ENCODE measurements at regions not wholly inside any gene's neighbourhood (a gene's known extent, or its start where the extent isn't known, plus 50 kb on each side); places are given as distances from the start of the nearest gene placed in this dataset.
"Not testable (repeated sequence)": the region's sequence is repeated elsewhere in the genome, so short reads cannot be mapped to it uniquely, and the experiment has no call there.

- DNase-seq = no peak
These were observed 166.2 kb downstream of the EPM2A start for GRCh38 chr6:145569140-145569539.

- not testable (repeated sequence) for DNase-seq
These were observed 165.0 kb downstream of the EPM2A start for GRCh38 chr6:145570336-145570735.

- DNase-seq = not testable (repeated sequence)
These were observed 161.1 kb downstream of the EPM2A start for GRCh38 chr6:145574269-145574668.

Measured in hindlimb muscle (tissue), 1 donor.